Keratinocyte (primary cell): ENCODE measurements at regions not wholly inside any gene's neighbourhood (a gene's known extent, or its start where the extent isn't known, plus 50 kb on each side); places are given as distances from the start of the nearest gene placed in this dataset.
A peak's percentile ranks its signal among the peaks of the same experiment; 100 is the strongest.

ENCODE experiments used
- DNase-seq: peaks from one replicate; pipeline ENCODE4 v3.0.0-alpha.2; 2011; ENCODE audit warnings: low read depth, missing footprints, low spot score
- FAIRE-seq: peaks from 2 replicates; lab custom pipeline; 2011; peaks lifted over from hg19 to GRCh38; lab: Jason Lieb, UNC
- H2AFZ ChIP-seq: 2 replicates; pipeline ENCODE4 v1.6.0; 2012; ENCODE audit warnings: low read length, control low read depth, inconsistent platforms; ENCODE audit not compliant: control insufficient read depth
- H3K27ac ChIP-seq: 2 replicates; pipeline ENCODE4 v1.5.1; 2011; ENCODE audit warnings: low read length; ENCODE audit not compliant: control insufficient read depth, insufficient read depth
- H3K27me3 ChIP-seq: 3 replicates; pipeline ENCODE4 v1.6.0; 2011; ENCODE audit warnings: low read length; ENCODE audit not compliant: control insufficient read depth, insufficient read depth; ENCODE audit errors: extremely low read depth
- H3K36me3 ChIP-seq, 2 experiments: 2 replicates in 1 of 2; 3 replicates in 1 of 2; pipeline ENCODE4 v1.5.1; 2011; ENCODE audit warnings: low read length in 2 of 2, mild to moderate bottlenecking in 1 of 2; ENCODE audit not compliant: control insufficient read depth in 2 of 2, insufficient read depth in 2 of 2; ENCODE audit errors: extremely low read depth in 1 of 2
- H3K4me1 ChIP-seq: 3 replicates; pipeline ENCODE4 v1.5.1; 2011; ENCODE audit warnings: low read length; ENCODE audit not compliant: control insufficient read depth, insufficient read depth; ENCODE audit errors: extremely low read depth
- H3K4me2 ChIP-seq: 3 replicates; pipeline ENCODE4 v1.6.0; 2011; ENCODE audit warnings: low read depth, low read length; ENCODE audit not compliant: control insufficient read depth, insufficient read depth; ENCODE audit errors: extremely low read depth
- H3K4me3 ChIP-seq, 3 experiments: fragments of 200-600 bp in 1 of 3; sonication (generic) in 1 of 3; 2 replicates in 2 of 3; 3 replicates in 1 of 3; pipeline ENCODE4 v1.5.1; 2011 to 2016; ENCODE audit warnings: low read length in 3 of 3, mild to moderate bottlenecking in 3 of 3, control low read depth in 2 of 3, inconsistent platforms in 1 of 3, low read depth in 1 of 3, mixed read lengths in 1 of 3, mixed run types in 1 of 3, moderate library complexity in 1 of 3; ENCODE audit not compliant: control insufficient read depth in 2 of 3, insufficient read depth in 2 of 3; ENCODE audit errors: extremely low read depth in 1 of 3
- H3K79me2 ChIP-seq: 2 replicates; pipeline ENCODE4 v1.6.0; 2012; ENCODE audit warnings: low read length; ENCODE audit not compliant: control insufficient read depth, insufficient read depth
- H3K9ac ChIP-seq: 3 replicates; pipeline ENCODE4 v1.6.0; 2011; ENCODE audit warnings: low read length; ENCODE audit not compliant: control insufficient read depth, insufficient read depth; ENCODE audit errors: extremely low read depth
- H3K9me1 ChIP-seq: 3 replicates; pipeline ENCODE4 v1.6.0; 2011; ENCODE audit warnings: low read length; ENCODE audit not compliant: control insufficient read depth, insufficient read depth; ENCODE audit errors: extremely low read depth
- H3K9me3 ChIP-seq: 2 replicates; pipeline ENCODE4 v1.5.1; 2012; ENCODE audit warnings: low read depth, low read length; ENCODE audit not compliant: control insufficient read depth
- H4K20me1 ChIP-seq: 3 replicates; pipeline ENCODE4 v1.6.0; 2011; ENCODE audit warnings: low read length; ENCODE audit not compliant: control insufficient read depth, insufficient read depth; ENCODE audit errors: extremely low read depth
- EZH2 ChIP-seq: IDR thresholded peaks from one replicate; pipeline ENCODE4 v1.6.1; 2012; ENCODE audit warnings: inconsistent platforms, mild to moderate bottlenecking, low read length, moderate library complexity
- dilution Hi-C: fragments of 300-500 bp; cut with MboI; formaldehyde crosslinking; loops from one replicate; pipeline ENCODE4 v1.7.0; 2020; ENCODE audit warnings: low sequenced_read_pairs; ENCODE audit not compliant: extremely low pct_ligation_motif_present
- TF ChIP-seq, protein P1 (sequence below), 3 experiments: IDR thresholded peaks in 1 of 3; conservative IDR thresholded peaks in 1 of 3; optimal IDR thresholded peaks in 1 of 3; 2 replicates in 2 of 3; 3 replicates in 1 of 3; pipeline versions ENCODE3 to v1.5.1; 2011; ENCODE audit warnings: low read length in 3 of 3, mild to moderate bottlenecking in 3 of 3, moderate library complexity in 2 of 3, control low read depth in 1 of 3, inconsistent platforms in 1 of 3; ENCODE audit not compliant: insufficient read depth in 2 of 3; ENCODE audit errors: extremely low read depth in 1 of 3

- no peaks in the 10 kb centered on the region for H3K36me3 ChIP-seq
- no peak overlapping the region for H3K27ac ChIP-seq
- TF ChIP-seq EZH2 = no peak
- TF ChIP-seq, protein P1, sequence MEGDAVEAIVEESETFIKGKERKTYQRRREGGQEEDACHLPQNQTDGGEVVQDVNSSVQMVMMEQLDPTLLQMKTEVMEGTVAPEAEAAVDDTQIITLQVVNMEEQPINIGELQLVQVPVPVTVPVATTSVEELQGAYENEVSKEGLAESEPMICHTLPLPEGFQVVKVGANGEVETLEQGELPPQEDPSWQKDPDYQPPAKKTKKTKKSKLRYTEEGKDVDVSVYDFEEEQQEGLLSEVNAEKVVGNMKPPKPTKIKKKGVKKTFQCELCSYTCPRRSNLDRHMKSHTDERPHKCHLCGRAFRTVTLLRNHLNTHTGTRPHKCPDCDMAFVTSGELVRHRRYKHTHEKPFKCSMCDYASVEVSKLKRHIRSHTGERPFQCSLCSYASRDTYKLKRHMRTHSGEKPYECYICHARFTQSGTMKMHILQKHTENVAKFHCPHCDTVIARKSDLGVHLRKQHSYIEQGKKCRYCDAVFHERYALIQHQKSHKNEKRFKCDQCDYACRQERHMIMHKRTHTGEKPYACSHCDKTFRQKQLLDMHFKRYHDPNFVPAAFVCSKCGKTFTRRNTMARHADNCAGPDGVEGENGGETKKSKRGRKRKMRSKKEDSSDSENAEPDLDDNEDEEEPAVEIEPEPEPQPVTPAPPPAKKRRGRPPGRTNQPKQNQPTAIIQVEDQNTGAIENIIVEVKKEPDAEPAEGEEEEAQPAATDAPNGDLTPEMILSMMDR (optimal IDR thresholded peaks at IDR 0.05 in 1 of 3, IDR thresholded peaks at IDR 0.05 in 1 of 3, conservative IDR thresholded peaks at IDR 0.05 in 1 of 3; ENCODE audit: extremely low read depth in 1 of 3, insufficient read depth in 2 of 3, low read length in 3 of 3) = no peak
- H3K4me2 ChIP-seq = no peak overlapping the region
- no peaks in the 10 kb centered on the region for H3K9me1 ChIP-seq
- no peaks in the 10 kb centered on the region for H3K27me3 ChIP-seq
- peaks cover 12% of the 10 kb centered on the region for H3K4me1 ChIP-seq
- no peak overlapping the region for H2AFZ ChIP-seq
- no peaks in the 10 kb centered on the region for H4K20me1 ChIP-seq
- H3K9me3 ChIP-seq = no peaks in the 10 kb centered on the region
- DNase-seq (no peak), FAIRE-seq (no peak)
- dilution Hi-C loops = loop anchor here (25.0 kb wide), 1 partner anchor 329 kb away; no protein-coding TSS in a partner anchor
- no peak overlapping the region for H3K4me3 ChIP-seq
- no peak overlapping the region for H3K9ac ChIP-seq
- H3K79me2 ChIP-seq = no peaks in the 10 kb centered on the region
These were observed 127.8 kb upstream of the NGF start for GRCh38 chr1:115465802-115466363.

GRCh38 chr1:115463347-115463746 lies 125.3 kb upstream of the NGF start:
- no peaks in the 10 kb centered on the region for H3K9me3 ChIP-seq
- no peaks in the 10 kb centered on the region for H3K79me2 ChIP-seq
- H3K27me3 ChIP-seq = no peaks in the 10 kb centered on the region
- no peak for DNase-seq
- H3K9me1 ChIP-seq = no peaks in the 10 kb centered on the region
- dilution Hi-C loops = loop anchor here (25.0 kb wide), 1 partner anchor 326 kb away; no protein-coding TSS in a partner anchor
- H3K4me2 ChIP-seq = no peak overlapping the region
- peaks cover 2% of the 10 kb centered on the region for H3K4me1 ChIP-seq
- no peak overlapping the region for H2AFZ ChIP-seq
- H4K20me1 ChIP-seq = no peaks in the 10 kb centered on the region
- no peak for FAIRE-seq
- H3K9ac ChIP-seq = no peak overlapping the region
- no peak overlapping the region for H3K4me3 ChIP-seq
- no peaks in the 10 kb centered on the region for H3K36me3 ChIP-seq
- no peak for TF ChIP-seq EZH2
- TF ChIP-seq, protein P1 (optimal IDR thresholded peaks at IDR 0.05 in 1 of 3, IDR thresholded peaks at IDR 0.05 in 1 of 3, conservative IDR thresholded peaks at IDR 0.05 in 1 of 3; ENCODE audit: extremely low read depth in 1 of 3, insufficient read depth in 2 of 3, low read length in 3 of 3) = peak in 2 of 3 experiments; percentile 42 to 67
- H3K27ac ChIP-seq = no peak overlapping the region
